ENCODE measurements at regions not wholly inside any gene's neighbourhood (a gene's known extent, or its start where the extent isn't known, plus 50 kb on each side); places are given as distances from the start of the nearest gene placed in this dataset.

DNA sequence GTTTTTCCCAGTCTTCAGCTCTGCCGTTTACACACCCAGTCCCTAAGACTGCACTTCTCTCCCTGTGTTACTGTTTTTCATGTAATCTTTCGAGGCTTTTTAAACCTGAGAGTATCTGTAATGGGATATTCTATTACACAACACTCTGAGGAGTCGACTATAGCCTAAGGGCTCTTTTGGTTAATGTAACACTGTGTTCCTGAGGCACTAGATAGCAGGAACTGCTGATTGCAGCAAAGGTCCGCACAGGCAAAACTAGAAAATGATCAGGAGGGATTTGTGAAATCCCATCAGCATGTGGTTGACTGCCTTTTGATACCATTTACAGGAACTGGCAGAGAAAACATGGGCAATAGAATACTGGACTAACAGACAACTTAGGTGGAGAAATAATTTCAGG lies 512.3 kb upstream of the RAG2 start:
- Mint-ChIP-seq H3K27ac (no peak overlapping the region), H3K27me3 (ENCODE audit: low read depth in 3 of 3) (no peaks in the 10 kb centered on the region), H3K9me3 (peaks cover 0 to 12% (median under 1%) of the 10 kb centered on the region in 6 donors)

GRCh38 chr11:37109286-37109585 lies 511.2 kb upstream of the RAG2 start:
- Mint-ChIP-seq H3K9me3 (peaks cover 0 to 18% (median under 1%) of the 10 kb centered on the region in 6 donors), H3K4me3 (no peak overlapping the region), H3K27ac (no peak overlapping the region), H3K27me3 (ENCODE audit: low read depth in 3 of 3) (no peaks in the 10 kb centered on the region), H3K36me3 (no peaks in the 10 kb centered on the region), H3K4me1 (no peaks in the 10 kb centered on the region)
- DNase-seq, result no peak

More for the DNA sequence above, 512.3 kb upstream of the RAG2 start:
- Mint-ChIP-seq H3K4me1 (no peaks in the 10 kb centered on the region), H3K4me3 (no peak overlapping the region), H3K36me3 (no peaks in the 10 kb centered on the region)
- DNase-seq, result no peak

DNA sequence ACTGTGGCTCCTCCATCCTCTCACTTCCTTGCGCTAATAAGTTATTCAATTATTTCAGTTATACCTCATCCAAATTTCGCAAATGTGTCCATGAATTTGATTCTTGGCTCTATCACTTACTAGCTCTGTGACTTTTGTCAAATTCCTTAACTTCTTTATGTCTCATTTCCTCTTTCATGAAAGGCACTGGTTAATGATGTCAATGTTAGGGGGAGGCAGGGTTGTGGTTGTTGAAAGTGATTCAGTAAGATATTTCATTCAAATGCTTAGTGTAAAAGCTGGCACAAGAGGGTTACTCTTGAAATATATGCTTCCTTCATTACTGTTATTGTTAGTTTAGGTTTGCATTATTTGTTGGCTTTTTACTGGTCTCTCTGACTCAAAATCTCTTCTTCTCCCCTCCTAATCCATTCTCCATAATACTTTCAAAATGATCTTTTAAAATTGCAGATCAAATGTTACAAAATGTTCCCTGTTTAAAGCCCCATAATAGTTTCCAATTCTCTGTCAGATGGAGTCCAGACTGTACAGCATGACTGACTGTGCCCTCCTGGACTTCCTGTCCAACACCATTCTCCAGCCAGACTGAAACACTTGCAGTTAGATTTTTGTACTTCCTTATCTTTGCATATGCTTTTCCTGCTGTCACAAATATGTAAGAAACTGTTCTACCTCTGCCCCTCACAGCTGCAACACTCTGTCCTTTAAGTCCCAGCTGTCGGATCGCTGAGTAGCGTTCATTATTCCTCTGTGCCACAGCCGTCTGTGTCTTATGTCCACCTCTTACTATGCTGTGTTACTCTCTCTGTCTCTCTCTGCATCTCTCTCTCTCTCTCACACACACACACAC lies 510.6 kb upstream of the RAG2 start:
- no peaks in the 10 kb centered on the region for H3K36me3 Mint-ChIP-seq
- H3K4me3 Mint-ChIP-seq, result no peak overlapping the region
- no peak for DNase-seq
- no peaks in the 10 kb centered on the region for H3K27me3 Mint-ChIP-seq (ENCODE audit: low read depth in 3 of 3)
- no peaks in the 10 kb centered on the region for H3K4me1 Mint-ChIP-seq
- H3K9me3 Mint-ChIP-seq, result peaks cover 0 to 18% (median under 1%) of the 10 kb centered on the region in 6 donors
- H3K27ac Mint-ChIP-seq, result no peak overlapping the region

GRCh38 chr11:37107831-37108230 lies 509.8 kb upstream of the RAG2 start:
- H3K27me3 Mint-ChIP-seq (ENCODE audit: low read depth in 3 of 3), result no peaks in the 10 kb centered on the region
- H3K9me3 Mint-ChIP-seq, result peaks cover 0 to 21% (median under 1%) of the 10 kb centered on the region in 6 donors
- H3K4me3 Mint-ChIP-seq, result no peak overlapping the region
- H3K36me3 Mint-ChIP-seq, result no peaks in the 10 kb centered on the region
- H3K27ac Mint-ChIP-seq, result no peak overlapping the region
- no peak for DNase-seq
- H3K4me1 Mint-ChIP-seq, result no peaks in the 10 kb centered on the region

DNA sequence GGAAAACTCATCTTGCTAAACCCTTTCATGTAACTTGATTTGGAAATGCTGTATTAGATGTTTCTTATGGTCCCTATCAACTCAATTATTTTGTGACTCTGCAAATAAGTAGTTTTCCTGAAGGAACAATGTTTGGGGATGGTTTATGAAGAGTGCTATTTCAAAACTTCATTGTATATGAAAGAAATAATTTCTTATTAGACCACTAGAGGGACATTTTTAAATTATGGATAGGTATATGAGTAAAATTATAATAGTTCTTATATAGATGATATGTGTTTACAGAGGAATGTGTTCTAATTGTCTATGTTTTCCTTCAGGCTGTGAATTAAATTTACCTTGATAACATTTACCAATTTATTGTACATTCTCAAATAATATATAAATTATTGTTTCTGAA lies 509.4 kb upstream of the RAG2 start:
- no peak overlapping the region for H3K4me3 Mint-ChIP-seq
- H3K36me3 Mint-ChIP-seq, result no peaks in the 10 kb centered on the region
- H3K27me3 Mint-ChIP-seq (ENCODE audit: low read depth in 3 of 3), result no peaks in the 10 kb centered on the region
- H3K9me3 Mint-ChIP-seq, result peaks cover 0 to 20% (median under 1%) of the 10 kb centered on the region in 6 donors
- H3K4me1 Mint-ChIP-seq, result no peaks in the 10 kb centered on the region
- no peak overlapping the region for H3K27ac Mint-ChIP-seq
- no peak for DNase-seq

DNA sequence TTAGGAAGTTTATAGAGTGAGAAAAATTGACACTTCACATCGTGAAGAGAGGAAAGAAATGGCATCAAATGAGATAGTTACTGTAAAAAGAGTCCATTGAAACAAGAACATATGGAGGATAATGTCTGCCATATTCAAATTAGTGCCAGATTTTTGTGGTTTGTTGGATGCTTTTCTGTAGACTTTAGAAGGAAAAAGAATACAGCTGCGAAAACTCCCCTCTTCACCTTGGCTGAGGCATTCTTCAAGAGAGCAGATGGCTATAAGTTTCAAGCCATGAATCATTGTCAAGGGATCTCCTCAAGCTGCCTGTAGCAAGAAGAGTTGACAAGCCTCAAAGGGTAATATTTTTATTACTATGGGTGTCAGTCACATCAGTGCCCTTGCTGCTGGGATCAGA lies 507.4 kb upstream of the RAG2 start:
- H3K4me3 Mint-ChIP-seq, result no peak overlapping the region
- no peak overlapping the region for H3K27ac Mint-ChIP-seq
- no peaks in the 10 kb centered on the region for H3K36me3 Mint-ChIP-seq
- no peaks in the 10 kb centered on the region for H3K4me1 Mint-ChIP-seq
- DNase-seq, result no peak
- H3K27me3 Mint-ChIP-seq (ENCODE audit: low read depth in 3 of 3), result no peaks in the 10 kb centered on the region
- peaks cover 0 to 23% (median under 1%) of the 10 kb centered on the region in 6 donors for H3K9me3 Mint-ChIP-seq

- H3K36me3 Mint-ChIP-seq, result no peaks in the 10 kb centered on the region
- H3K27me3 Mint-ChIP-seq (ENCODE audit: low read depth in 3 of 3), result no peaks in the 10 kb centered on the region
- DNase-seq, result no peak
- no peak overlapping the region for H3K4me3 Mint-ChIP-seq
- H3K27ac Mint-ChIP-seq, result no peak overlapping the region
- peaks cover 0 to 23% (median under 1%) of the 10 kb centered on the region in 6 donors for H3K9me3 Mint-ChIP-seq
- no peaks in the 10 kb centered on the region for H3K4me1 Mint-ChIP-seq
Measured at GRCh38 chr11:37104380-37104779, 506.3 kb upstream of the RAG2 start.

DNA sequence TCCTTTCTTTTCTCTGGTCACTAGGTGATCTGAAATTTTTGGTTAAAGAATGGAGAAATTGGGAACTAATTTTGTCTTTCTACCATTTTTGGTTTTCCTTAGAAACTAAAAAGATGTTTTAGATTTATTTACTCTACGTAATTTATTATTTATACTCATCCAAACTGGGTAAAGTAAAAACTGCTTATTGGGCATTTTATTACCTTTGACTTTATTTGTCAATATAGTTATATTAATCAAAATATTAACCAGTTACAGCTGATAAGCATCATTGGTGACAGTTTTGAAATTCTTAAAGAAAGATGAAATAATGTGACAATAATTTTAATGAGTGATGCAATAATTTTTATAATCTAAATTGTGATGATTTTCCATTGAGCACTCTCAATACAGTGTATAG lies 502.0 kb upstream of the RAG2 start:
- H3K27me3 Mint-ChIP-seq (ENCODE audit: low read depth in 3 of 3), result peaks cover 0 to 2% (median 0%) of the 10 kb centered on the region in 3 donors
- no peak overlapping the region for H3K4me3 Mint-ChIP-seq
- no peaks in the 10 kb centered on the region for H3K4me1 Mint-ChIP-seq
- peaks cover 0 to 29% (median 1%) of the 10 kb centered on the region in 6 donors for H3K9me3 Mint-ChIP-seq
- H3K36me3 Mint-ChIP-seq, result no peaks in the 10 kb centered on the region
- no peak for DNase-seq
- no peak overlapping the region for H3K27ac Mint-ChIP-seq

- DNase-seq, result no peak
- no peaks in the 10 kb centered on the region for H3K36me3 Mint-ChIP-seq
- no peaks in the 10 kb centered on the region for H3K4me1 Mint-ChIP-seq
- no peak overlapping the region for H3K4me3 Mint-ChIP-seq
- no peak overlapping the region for H3K27ac Mint-ChIP-seq
- H3K27me3 Mint-ChIP-seq (ENCODE audit: low read depth in 3 of 3), result no peaks in the 10 kb centered on the region
- peaks cover 0 to 5% (median 0%) of the 10 kb centered on the region in 6 donors for H3K9me3 Mint-ChIP-seq
Measured at GRCh38 chr11:37092487-37092886, 494.5 kb upstream of the RAG2 start.

- Mint-ChIP-seq H3K4me1 (no peaks in the 10 kb centered on the region), H3K27ac (no peak overlapping the region), H3K9me3 (peaks cover 0 to 5% (median 0%) of the 10 kb centered on the region in 6 donors), H3K4me3 (no peak overlapping the region), H3K36me3 (no peaks in the 10 kb centered on the region), H3K27me3 (ENCODE audit: low read depth in 3 of 3) (peaks cover 0 to 2% (median 0%) of the 10 kb centered on the region in 3 donors)
- no peak for DNase-seq
Measured at GRCh38 chr11:37089439-37089838, 491.4 kb upstream of the RAG2 start.

- H3K4me1 Mint-ChIP-seq, result no peaks in the 10 kb centered on the region
- no peak overlapping the region for H3K27ac Mint-ChIP-seq
- peaks cover 0 to 2% (median 0%) of the 10 kb centered on the region in 6 donors for H3K9me3 Mint-ChIP-seq
Measured at GRCh38 chr11:37088573-37088910, 490.5 kb upstream of the RAG2 start.

GRCh38 chr11:37087650-37088572 lies 489.9 kb upstream of the RAG2 start:
- Mint-ChIP-seq H3K36me3 (no peaks in the 10 kb centered on the region), H3K27ac (no peak overlapping the region), H3K4me3 (no peak overlapping the region), H3K4me1 (no peaks in the 10 kb centered on the region), H3K9me3 (peaks cover 0 to 2% (median 0%) of the 10 kb centered on the region in 6 donors), H3K27me3 (ENCODE audit: low read depth in 3 of 3) (peaks cover 0 to 2% (median 0%) of the 10 kb centered on the region in 3 donors)
- DNase-seq, result no peak

More at GRCh38 chr11:37088573-37088910, 490.5 kb upstream of the RAG2 start:
- no peak for DNase-seq
- Mint-ChIP-seq H3K36me3 (no peaks in the 10 kb centered on the region), H3K27me3 (ENCODE audit: low read depth in 3 of 3) (peaks cover 0 to 2% (median 0%) of the 10 kb centered on the region in 3 donors), H3K4me3 (no peak overlapping the region)

DNA sequence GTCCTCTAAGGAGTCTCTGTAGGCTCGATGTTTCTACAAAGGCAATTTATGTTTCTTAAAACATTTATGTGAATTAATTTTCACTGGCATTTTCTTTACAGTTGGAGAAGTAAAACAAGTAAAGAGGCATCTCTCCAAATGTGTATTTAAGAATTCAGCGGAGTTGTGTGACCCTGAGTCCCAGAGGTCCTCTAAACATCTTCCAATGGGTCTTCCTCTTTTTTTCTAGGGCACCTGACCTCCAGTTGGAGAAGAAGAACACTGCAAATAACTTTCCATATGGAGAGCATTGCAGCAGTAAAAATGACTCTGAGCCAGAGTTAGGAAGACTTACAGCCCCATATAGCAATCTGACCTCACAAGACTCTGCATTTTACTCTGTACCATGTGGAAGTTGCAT lies 480.5 kb upstream of the RAG2 start:
- Mint-ChIP-seq H3K27me3 (ENCODE audit: low read depth in 3 of 3) (peaks cover 2 to 3% (median 2%) of the 10 kb centered on the region in 3 donors), H3K4me1 (no peaks in the 10 kb centered on the region), H3K36me3 (peaks cover 0 to 4% (median 0%) of the 10 kb centered on the region in 3 donors), H3K27ac (no peak overlapping the region), H3K9me3 (no peaks in the 10 kb centered on the region), H3K4me3 (no peak overlapping the region)
- no peak for DNase-seq

DNA sequence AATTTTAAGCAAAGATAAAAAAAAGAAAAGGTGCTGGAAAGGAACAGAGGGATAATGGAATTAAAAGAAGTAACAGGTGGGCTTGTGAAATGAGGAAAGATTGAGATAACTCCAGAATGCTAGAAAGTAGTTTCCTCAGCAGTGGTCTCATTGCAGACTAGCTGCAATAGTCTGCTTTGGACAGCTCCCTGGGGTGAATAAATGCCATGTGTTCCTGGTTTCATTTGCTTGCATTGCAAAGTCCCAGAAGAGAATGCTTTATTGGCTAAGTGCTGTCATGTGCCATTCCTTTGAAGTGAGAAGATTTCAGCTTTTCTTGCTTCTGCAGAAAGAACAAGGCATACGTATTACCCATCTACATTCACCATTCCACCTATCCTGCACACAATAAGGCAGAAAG lies 478.8 kb upstream of the RAG2 start:
- Mint-ChIP-seq H3K4me3 (no peak overlapping the region), H3K27ac (no peak overlapping the region), H3K9me3 (no peaks in the 10 kb centered on the region), H3K27me3 (ENCODE audit: low read depth in 3 of 3) (peaks cover 2 to 3% (median 2%) of the 10 kb centered on the region in 3 donors), H3K4me1 (no peaks in the 10 kb centered on the region), H3K36me3 (peaks cover 0 to 4% (median 0%) of the 10 kb centered on the region in 3 donors)
- DNase-seq, result no peak

Measured in immature natural killer cell (primary cell).